PC-3 (cell line): ENCODE measurements at regions not wholly inside any gene's neighbourhood (a gene's known extent, or its start where the extent isn't known, plus 50 kb on each side); places are given as distances from the start of the nearest gene placed in this dataset.

Experiments used
- CTCF ChIP-seq: fragments of 300-600 bp; sonication (generic); conservative IDR thresholded peaks from 2 replicates; pipeline ENCODE4 v1.5.1; 2017; ENCODE audit warnings: antibody characterized with exemption, low read depth, mild to moderate bottlenecking, low read length
- EZH2phosphoT487 ChIP-seq: fragments of 300-600 bp; sonication (generic); IDR thresholded peaks from 2 replicates; pipeline ENCODE4 v1.6.1; 2018; ENCODE audit warnings: mild to moderate bottlenecking, antibody characterized with exemption, low read length, borderline replicate concordance

- TF ChIP-seq CTCF = no peak
- TF ChIP-seq EZH2phosphoT487 = no peak
Measured at GRCh38 chr5:10160241-10160640, 89.4 kb downstream of the ATPSCKMT start.
